ENCODE measurements at regions not wholly inside any gene's neighbourhood (a gene's known extent, or its start where the extent isn't known, plus 50 kb on each side); places are given as distances from the start of the nearest gene placed in this dataset.

GRCh38 chr7:156356551-156356950 is 284.0 kb upstream of the RNF32 start:
- TF ChIP-seq REST (IDR thresholded peaks at IDR 0.05) (no peak), ATF3 (IDR thresholded peaks at IDR 0.05) (no peak), CTCF (IDR thresholded peaks at IDR 0.05; ENCODE audit: low read depth, low read length, missing input control) (no peak), MAX (IDR thresholded peaks at IDR 0.05) (no peak), RAD21 (IDR thresholded peaks at IDR 0.05) (no peak), HNF4A (conservative IDR thresholded peaks at IDR 0.05) (no peak), EGR1 (IDR thresholded peaks at IDR 0.05; ENCODE audit: low read depth in 2 of 2) (no peak), GABPA (IDR thresholded peaks at IDR 0.05 in 1 of 2, conservative IDR thresholded peaks at IDR 0.05 in 1 of 2) (no peak), YY1 (IDR thresholded peaks at IDR 0.05) (no peak), TAF1 (conservative IDR thresholded peaks at IDR 0.05) (no peak), FOXA1 (IDR thresholded peaks at IDR 0.05) (no peak)
